HG03460 (cell line): ENCODE measurements at regions not wholly inside any gene's neighbourhood (a gene's known extent, or its start where the extent isn't known, plus 50 kb on each side); places are given as distances from the start of the nearest gene placed in this dataset.
"Not testable (repeated sequence)": the region's sequence is repeated elsewhere in the genome, so short reads cannot be mapped to it uniquely, and the experiment has no call there.

ENCODE experiments used
- ATAC-seq: cut with Tn5 transposase; IDR thresholded peaks from one replicate; pipeline ENCODE4 v1.9.1; 2021; ENCODE audit not compliant: unreplicated experiment

GRCh38 chr14:105883066-105884005 lies 357.0 kb downstream of the TMEM121 start:
- ATAC-seq = no peak

- ATAC-seq = not testable (repeated sequence)
Observed at GRCh38 chr14:105884192-105884807, 357.9 kb downstream of the TMEM121 start.

GRCh38 chr14:105884808-105885281 lies 358.5 kb downstream of the TMEM121 start:
- no peak for ATAC-seq

- no peak for ATAC-seq
Observed at GRCh38 chr14:105885561-105886320, 359.4 kb downstream of the TMEM121 start.

- ATAC-seq = not testable (repeated sequence)
Observed at GRCh38 chr14:105886791-105887191, 360.4 kb downstream of the TMEM121 start.

- ATAC-seq = no peak
Observed at GRCh38 chr14:105887692-105888091, 361.3 kb downstream of the TMEM121 start.

GRCh38 chr14:105888151-105888550 lies 361.8 kb downstream of the TMEM121 start:
- no peak for ATAC-seq

- no peak for ATAC-seq
Observed at GRCh38 chr14:105888784-105889665, 362.6 kb downstream of the TMEM121 start.

- no peak for ATAC-seq
Observed at GRCh38 chr14:105889666-105890473, 363.5 kb downstream of the TMEM121 start.

- ATAC-seq = no peak
Observed at GRCh38 chr14:105890474-105891220, 364.3 kb downstream of the TMEM121 start.

GRCh38 chr14:105891221-105891602 lies 364.8 kb downstream of the TMEM121 start:
- ATAC-seq = no peak

GRCh38 chr14:105891631-105892452 lies 365.5 kb downstream of the TMEM121 start:
- ATAC-seq = no peak

- ATAC-seq = not testable (repeated sequence)
Observed at GRCh38 chr14:105892453-105893441, 366.4 kb downstream of the TMEM121 start.

- ATAC-seq = not testable (repeated sequence)
Observed at GRCh38 chr14:105893686-105894085, 367.3 kb downstream of the TMEM121 start.

- ATAC-seq = no peak
Observed at GRCh38 chr14:105894125-105894977, 368.0 kb downstream of the TMEM121 start.
